ENCODE measurements at regions not wholly inside any gene's neighbourhood (a gene's known extent, or its start where the extent isn't known, plus 50 kb on each side); places are given as distances from the start of the nearest gene placed in this dataset.

DNA sequence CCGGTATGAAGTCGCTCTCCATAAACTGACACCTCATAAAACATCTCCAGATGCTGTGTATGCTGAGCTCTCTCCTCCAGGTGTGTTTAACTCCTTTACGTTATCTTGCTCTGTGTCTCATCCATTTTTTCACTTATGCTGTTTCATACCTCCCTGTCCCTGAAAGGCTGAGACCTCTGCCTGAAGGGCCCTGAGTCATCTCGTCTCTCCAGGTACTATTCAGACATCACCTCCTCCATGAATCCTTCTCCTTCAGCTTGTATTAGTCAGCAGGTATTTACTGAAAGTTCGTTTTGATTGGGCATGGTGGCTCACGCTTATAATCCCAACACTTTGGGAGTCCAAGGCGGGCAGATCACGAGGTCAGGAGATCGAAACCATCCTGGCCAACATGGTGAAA lies 244.5 kb upstream of the EPHA4 start:
- TF ChIP-seq, protein P1, sequence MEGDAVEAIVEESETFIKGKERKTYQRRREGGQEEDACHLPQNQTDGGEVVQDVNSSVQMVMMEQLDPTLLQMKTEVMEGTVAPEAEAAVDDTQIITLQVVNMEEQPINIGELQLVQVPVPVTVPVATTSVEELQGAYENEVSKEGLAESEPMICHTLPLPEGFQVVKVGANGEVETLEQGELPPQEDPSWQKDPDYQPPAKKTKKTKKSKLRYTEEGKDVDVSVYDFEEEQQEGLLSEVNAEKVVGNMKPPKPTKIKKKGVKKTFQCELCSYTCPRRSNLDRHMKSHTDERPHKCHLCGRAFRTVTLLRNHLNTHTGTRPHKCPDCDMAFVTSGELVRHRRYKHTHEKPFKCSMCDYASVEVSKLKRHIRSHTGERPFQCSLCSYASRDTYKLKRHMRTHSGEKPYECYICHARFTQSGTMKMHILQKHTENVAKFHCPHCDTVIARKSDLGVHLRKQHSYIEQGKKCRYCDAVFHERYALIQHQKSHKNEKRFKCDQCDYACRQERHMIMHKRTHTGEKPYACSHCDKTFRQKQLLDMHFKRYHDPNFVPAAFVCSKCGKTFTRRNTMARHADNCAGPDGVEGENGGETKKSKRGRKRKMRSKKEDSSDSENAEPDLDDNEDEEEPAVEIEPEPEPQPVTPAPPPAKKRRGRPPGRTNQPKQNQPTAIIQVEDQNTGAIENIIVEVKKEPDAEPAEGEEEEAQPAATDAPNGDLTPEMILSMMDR (conservative IDR thresholded peaks at IDR 0.05; ENCODE audit: low read depth, low read length) = no peak
- TF ChIP-seq BHLHE40 (IDR thresholded peaks at IDR 0.05; ENCODE audit: low read depth, low read length) (no peak), RAD21 (IDR thresholded peaks at IDR 0.05; ENCODE audit: low read length) (no peak), POLR2A (IDR thresholded peaks at IDR 0.05; ENCODE audit: low read depth, low read length) (no peak), MAFK (IDR thresholded peaks at IDR 0.05; ENCODE audit: low read depth, low read length) (no peak), NFE2L2 (IDR thresholded peaks at IDR 0.05; ENCODE audit: low read depth, low read length) (no peak), MXI1 (IDR thresholded peaks at IDR 0.05; ENCODE audit: borderline replicate concordance, low read depth, low read length) (no peak), MAZ (IDR thresholded peaks at IDR 0.05; ENCODE audit: borderline replicate concordance, low read depth, low read length) (no peak), SMC3 (IDR thresholded peaks at IDR 0.05; ENCODE audit: low read depth, low read length) (no peak), RFX5 (IDR thresholded peaks at IDR 0.05; ENCODE audit: low read depth, low read length) (no peak), CEBPB (IDR thresholded peaks at IDR 0.05; ENCODE audit: low read depth, low read length) (no peak)
- TF ChIP-seq, protein P2, sequence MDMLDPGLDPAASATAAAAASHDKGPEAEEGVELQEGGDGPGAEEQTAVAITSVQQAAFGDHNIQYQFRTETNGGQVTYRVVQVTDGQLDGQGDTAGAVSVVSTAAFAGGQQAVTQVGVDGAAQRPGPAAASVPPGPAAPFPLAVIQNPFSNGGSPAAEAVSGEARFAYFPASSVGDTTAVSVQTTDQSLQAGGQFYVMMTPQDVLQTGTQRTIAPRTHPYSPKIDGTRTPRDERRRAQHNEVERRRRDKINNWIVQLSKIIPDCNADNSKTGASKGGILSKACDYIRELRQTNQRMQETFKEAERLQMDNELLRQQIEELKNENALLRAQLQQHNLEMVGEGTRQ (IDR thresholded peaks at IDR 0.05; ENCODE audit: low read depth, low read length) = no peak
